PC-3 (cell line): ENCODE measurements at regions not wholly inside any gene's neighbourhood (a gene's known extent, or its start where the extent isn't known, plus 50 kb on each side); places are given as distances from the start of the nearest gene placed in this dataset.

Experiments
- EZH2phosphoT487 ChIP-seq: fragments of 300-600 bp; sonication (generic); IDR thresholded peaks from 2 replicates; pipeline ENCODE4 v1.6.1; 2018; ENCODE audit warnings: mild to moderate bottlenecking, antibody characterized with exemption, low read length, borderline replicate concordance
- TF ChIP-seq, protein P1 (sequence below): fragments of 300-600 bp; sonication (generic); conservative IDR thresholded peaks from 2 replicates; pipeline ENCODE4 v1.5.1; 2017; ENCODE audit warnings: antibody characterized with exemption, low read depth, mild to moderate bottlenecking, low read length

DNA sequence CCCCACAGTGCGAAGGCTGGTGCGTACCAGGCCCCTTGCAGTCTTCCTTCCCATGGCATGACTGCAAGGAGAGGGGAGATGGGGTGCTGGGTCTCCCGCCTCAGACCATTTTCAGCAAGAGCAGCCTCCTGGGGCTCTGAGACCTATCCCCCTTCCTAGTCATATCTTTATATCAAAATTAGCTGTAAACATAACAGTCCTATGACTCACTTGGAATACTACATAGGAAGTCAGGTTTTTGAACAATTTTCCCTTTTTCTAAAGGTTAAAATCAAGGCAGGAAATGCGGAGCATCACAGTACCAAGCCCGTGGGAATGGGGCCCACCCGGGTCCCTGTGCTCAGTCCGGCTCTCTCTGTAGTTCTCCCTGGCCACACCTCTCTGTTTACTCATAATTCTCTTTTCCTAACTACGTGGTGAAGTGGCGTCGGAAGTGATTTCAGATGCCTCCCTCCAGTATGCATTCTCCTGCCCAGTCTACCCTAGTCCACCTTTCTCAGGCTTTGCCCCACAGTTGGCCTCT, 109.8 kb upstream of the TMEM170B start:
- TF ChIP-seq, protein P1, sequence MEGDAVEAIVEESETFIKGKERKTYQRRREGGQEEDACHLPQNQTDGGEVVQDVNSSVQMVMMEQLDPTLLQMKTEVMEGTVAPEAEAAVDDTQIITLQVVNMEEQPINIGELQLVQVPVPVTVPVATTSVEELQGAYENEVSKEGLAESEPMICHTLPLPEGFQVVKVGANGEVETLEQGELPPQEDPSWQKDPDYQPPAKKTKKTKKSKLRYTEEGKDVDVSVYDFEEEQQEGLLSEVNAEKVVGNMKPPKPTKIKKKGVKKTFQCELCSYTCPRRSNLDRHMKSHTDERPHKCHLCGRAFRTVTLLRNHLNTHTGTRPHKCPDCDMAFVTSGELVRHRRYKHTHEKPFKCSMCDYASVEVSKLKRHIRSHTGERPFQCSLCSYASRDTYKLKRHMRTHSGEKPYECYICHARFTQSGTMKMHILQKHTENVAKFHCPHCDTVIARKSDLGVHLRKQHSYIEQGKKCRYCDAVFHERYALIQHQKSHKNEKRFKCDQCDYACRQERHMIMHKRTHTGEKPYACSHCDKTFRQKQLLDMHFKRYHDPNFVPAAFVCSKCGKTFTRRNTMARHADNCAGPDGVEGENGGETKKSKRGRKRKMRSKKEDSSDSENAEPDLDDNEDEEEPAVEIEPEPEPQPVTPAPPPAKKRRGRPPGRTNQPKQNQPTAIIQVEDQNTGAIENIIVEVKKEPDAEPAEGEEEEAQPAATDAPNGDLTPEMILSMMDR, result no peak
- TF ChIP-seq EZH2phosphoT487, result no peak
